ENCODE measurements at regions not wholly inside any gene's neighbourhood (a gene's known extent, or its start where the extent isn't known, plus 50 kb on each side); places are given as distances from the start of the nearest gene placed in this dataset.
"Not testable (repeated sequence)": the region's sequence is repeated elsewhere in the genome, so short reads cannot be mapped to it uniquely, and the experiment has no call there.

GRCh38 chr20:30816182-30816645, 441.2 kb upstream of the DEFB115 start:
- peak; percentile 100 for DNase-seq (ENCODE audit: low spot score)
- H3K36me3 Mint-ChIP-seq (ENCODE audit: low read depth), result peaks cover 4% of the 10 kb centered on the region
- H3K9me3 Mint-ChIP-seq (ENCODE audit: low read depth), result peaks cover 15% of the 10 kb centered on the region
- no peak overlapping the region for H3K27ac Mint-ChIP-seq (ENCODE audit: unreplicated experiment)
- H3K4me1 Mint-ChIP-seq (ENCODE audit: low read depth), result no peaks in the 10 kb centered on the region
- no peak for TF ChIP-seq CTCF (IDR thresholded peaks at IDR 0.05)
- H3K4me3 Mint-ChIP-seq (ENCODE audit: unreplicated experiment), result no peak overlapping the region
- H3K27me3 Mint-ChIP-seq (ENCODE audit: low read depth), result no peaks in the 10 kb centered on the region

DNA sequence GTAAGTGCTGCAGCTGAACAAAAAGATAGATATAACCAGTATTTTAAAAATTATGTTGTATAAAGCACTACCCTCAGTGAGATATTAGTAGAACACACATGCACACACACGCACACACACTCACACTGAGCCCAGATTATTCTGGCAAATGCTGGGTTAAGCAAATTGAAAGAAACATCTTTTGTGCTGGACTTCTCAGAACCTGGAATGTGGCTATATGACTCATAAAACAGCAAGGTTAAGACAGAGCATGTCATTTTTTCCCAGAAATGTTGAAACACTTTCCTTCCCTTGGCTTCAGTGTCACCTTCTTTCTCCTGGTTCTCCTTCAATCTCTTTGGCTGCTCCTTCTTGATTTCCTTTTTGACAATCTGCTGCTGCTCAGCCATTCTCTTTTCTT, 435.8 kb upstream of the DEFB115 start:
- not testable (repeated sequence) for H3K4me3 Mint-ChIP-seq (ENCODE audit: unreplicated experiment); H3K27me3 Mint-ChIP-seq (ENCODE audit: low read depth); H3K9me3 Mint-ChIP-seq (ENCODE audit: low read depth); H3K36me3 Mint-ChIP-seq (ENCODE audit: low read depth); H3K27ac Mint-ChIP-seq (ENCODE audit: unreplicated experiment); DNase-seq (ENCODE audit: low spot score); H3K4me1 Mint-ChIP-seq (ENCODE audit: low read depth)

DNA sequence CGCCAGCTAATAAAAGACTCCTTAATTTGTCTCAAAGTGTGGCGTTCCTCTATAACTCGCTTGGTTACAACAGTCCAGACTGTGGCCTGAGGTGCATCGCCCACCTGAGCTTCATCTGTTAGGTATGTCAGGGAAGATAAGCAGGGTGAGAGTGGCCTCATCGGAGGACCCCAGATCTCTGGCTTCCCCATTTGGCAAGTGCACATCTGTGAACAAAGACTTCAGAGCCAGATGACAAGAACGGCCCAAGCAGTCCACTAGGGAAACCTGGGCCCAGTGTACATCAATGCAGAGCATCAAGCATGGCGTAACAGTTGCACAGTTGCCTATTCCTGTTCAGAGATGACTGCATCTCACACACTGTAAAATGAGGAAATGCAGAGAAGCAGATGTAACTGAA, 432.8 kb upstream of the DEFB115 start:
- not testable (repeated sequence) for H3K4me3 Mint-ChIP-seq (ENCODE audit: unreplicated experiment); H3K27ac Mint-ChIP-seq (ENCODE audit: unreplicated experiment); DNase-seq (ENCODE audit: low spot score); H3K27me3 Mint-ChIP-seq (ENCODE audit: low read depth); H3K4me1 Mint-ChIP-seq (ENCODE audit: low read depth); H3K36me3 Mint-ChIP-seq (ENCODE audit: low read depth)
- peaks cover 24% of the 10 kb centered on the region for H3K9me3 Mint-ChIP-seq (ENCODE audit: low read depth)

- not testable (repeated sequence) for H3K4me1 Mint-ChIP-seq (ENCODE audit: low read depth); H3K27me3 Mint-ChIP-seq (ENCODE audit: low read depth); DNase-seq (ENCODE audit: low spot score); H3K36me3 Mint-ChIP-seq (ENCODE audit: low read depth); H3K27ac Mint-ChIP-seq (ENCODE audit: unreplicated experiment); H3K4me3 Mint-ChIP-seq (ENCODE audit: unreplicated experiment)
- peaks cover 42% of the 10 kb centered on the region for H3K9me3 Mint-ChIP-seq (ENCODE audit: low read depth)
These were observed 411.5 kb upstream of the DEFB115 start for GRCh38 chr20:30845923-30846322.

GRCh38 chr20:30868271-30868670, 389.2 kb upstream of the DEFB115 start:
- not testable (repeated sequence) for H3K27me3 Mint-ChIP-seq (ENCODE audit: low read depth); H3K27ac Mint-ChIP-seq (ENCODE audit: unreplicated experiment); H3K36me3 Mint-ChIP-seq (ENCODE audit: low read depth); DNase-seq (ENCODE audit: low spot score); H3K4me3 Mint-ChIP-seq (ENCODE audit: unreplicated experiment); H3K4me1 Mint-ChIP-seq (ENCODE audit: low read depth)
- H3K9me3 Mint-ChIP-seq (ENCODE audit: low read depth), result peaks cover 57% of the 10 kb centered on the region

GRCh38 chr20:30871127-30871526, 386.3 kb upstream of the DEFB115 start:
- H3K36me3 Mint-ChIP-seq (ENCODE audit: low read depth); DNase-seq (ENCODE audit: low spot score); H3K27ac Mint-ChIP-seq (ENCODE audit: unreplicated experiment); H3K4me3 Mint-ChIP-seq (ENCODE audit: unreplicated experiment); H3K27me3 Mint-ChIP-seq (ENCODE audit: low read depth); H3K4me1 Mint-ChIP-seq (ENCODE audit: low read depth): not testable (repeated sequence)
- peaks cover 63% of the 10 kb centered on the region for H3K9me3 Mint-ChIP-seq (ENCODE audit: low read depth)

- peaks cover 63% of the 10 kb centered on the region for H3K9me3 Mint-ChIP-seq (ENCODE audit: low read depth)
- not testable (repeated sequence) for DNase-seq (ENCODE audit: low spot score); H3K27ac Mint-ChIP-seq (ENCODE audit: unreplicated experiment); H3K4me1 Mint-ChIP-seq (ENCODE audit: low read depth); H3K27me3 Mint-ChIP-seq (ENCODE audit: low read depth); H3K4me3 Mint-ChIP-seq (ENCODE audit: unreplicated experiment); H3K36me3 Mint-ChIP-seq (ENCODE audit: low read depth)
These were observed 385.2 kb upstream of the DEFB115 start for GRCh38 chr20:30872252-30872651.

- not testable (repeated sequence) for DNase-seq (ENCODE audit: low spot score); H3K27ac Mint-ChIP-seq (ENCODE audit: unreplicated experiment); H3K36me3 Mint-ChIP-seq (ENCODE audit: low read depth); H3K4me3 Mint-ChIP-seq (ENCODE audit: unreplicated experiment); H3K4me1 Mint-ChIP-seq (ENCODE audit: low read depth); H3K27me3 Mint-ChIP-seq (ENCODE audit: low read depth)
- peaks cover 57% of the 10 kb centered on the region for H3K9me3 Mint-ChIP-seq (ENCODE audit: low read depth)
These were observed 381.6 kb upstream of the DEFB115 start for GRCh38 chr20:30875868-30876267.

GRCh38 chr20:30891400-30891799, 366.1 kb upstream of the DEFB115 start:
- peaks cover 22% of the 10 kb centered on the region for H3K9me3 Mint-ChIP-seq (ENCODE audit: low read depth)
- not testable (repeated sequence) for H3K4me3 Mint-ChIP-seq (ENCODE audit: unreplicated experiment); H3K36me3 Mint-ChIP-seq (ENCODE audit: low read depth); DNase-seq (ENCODE audit: low spot score); H3K4me1 Mint-ChIP-seq (ENCODE audit: low read depth); H3K27ac Mint-ChIP-seq (ENCODE audit: unreplicated experiment); H3K27me3 Mint-ChIP-seq (ENCODE audit: low read depth)

Data from chondrocyte (in vitro differentiated cells).